ENCODE measurements at regions not wholly inside any gene's neighbourhood (a gene's known extent, or its start where the extent isn't known, plus 50 kb on each side); places are given as distances from the start of the nearest gene placed in this dataset.

- DNase-seq, result no peak
These were observed 122.6 kb upstream of the FOXF1 start for GRCh38 chr16:86387468-86388440.

GRCh38 chr16:86388976-86389375 lies 121.4 kb upstream of the FOXF1 start:
- no peak for DNase-seq

GRCh38 chr16:86389566-86390328 lies 120.6 kb upstream of the FOXF1 start:
- no peak for DNase-seq

GRCh38 chr16:86390335-86390734 lies 120.0 kb upstream of the FOXF1 start:
- DNase-seq, result no peak

GRCh38 chr16:86391486-86391885 lies 118.8 kb upstream of the FOXF1 start:
- DNase-seq, result no peak

GRCh38 chr16:86391984-86392383 lies 118.3 kb upstream of the FOXF1 start:
- no peak for DNase-seq

- DNase-seq, result no peak
These were observed 117.7 kb upstream of the FOXF1 start for GRCh38 chr16:86392436-86393152.

- no peak for DNase-seq
These were observed 116.3 kb upstream of the FOXF1 start for GRCh38 chr16:86393907-86394626.

GRCh38 chr16:86395477-86395876 lies 114.8 kb upstream of the FOXF1 start:
- no peak for DNase-seq

- peak; percentile 77 for DNase-seq
These were observed 113.9 kb upstream of the FOXF1 start for GRCh38 chr16:86396422-86396821.

- DNase-seq, result no peak
These were observed 113.4 kb upstream of the FOXF1 start for GRCh38 chr16:86396901-86397311.

- DNase-seq, result no peak
These were observed 112.1 kb upstream of the FOXF1 start for GRCh38 chr16:86398201-86398600.

GRCh38 chr16:86398622-86399021 lies 111.7 kb upstream of the FOXF1 start:
- no peak for DNase-seq

- DNase-seq, result no peak
These were observed 109.2 kb upstream of the FOXF1 start for GRCh38 chr16:86401126-86401525.

GRCh38 chr16:86403085-86403484 lies 107.2 kb upstream of the FOXF1 start:
- no peak for DNase-seq

GRCh38 chr16:86403541-86404163 lies 106.7 kb upstream of the FOXF1 start:
- DNase-seq, result no peak

GRCh38 chr16:86404678-86405077 lies 105.6 kb upstream of the FOXF1 start:
- no peak for DNase-seq

- no peak for DNase-seq
These were observed 105.0 kb upstream of the FOXF1 start for GRCh38 chr16:86405319-86405718.

GRCh38 chr16:86406056-86406455 lies 104.3 kb upstream of the FOXF1 start:
- no peak for DNase-seq

GRCh38 chr16:86408685-86409084 lies 101.6 kb upstream of the FOXF1 start:
- no peak for DNase-seq

GRCh38 chr16:86410081-86410480 lies 100.2 kb upstream of the FOXF1 start:
- DNase-seq, result no peak

- no peak for DNase-seq
These were observed 99.8 kb upstream of the FOXF1 start for GRCh38 chr16:86410529-86410928.

Measured in right kidney (tissue), 1 donor.